Testis (tissue), 2 donors: ENCODE measurements at regions not wholly inside any gene's neighbourhood (a gene's known extent, or its start where the extent isn't known, plus 50 kb on each side); places are given as distances from the start of the nearest gene placed in this dataset.

Experiments
- DNase-seq: peaks from one replicate; pipeline ENCODE4 v3.0.0-alpha.2; 2019
- H3K27ac ChIP-seq, 2 donors: fragments of 200-600 bp; sonication (generic); one replicate each; pipeline ENCODE4 v1.5.1; 2019
- H3K27me3 ChIP-seq: fragments of 200-600 bp; sonication (generic); one replicate; pipeline ENCODE4 v1.5.1; 2019
- H3K36me3 ChIP-seq: fragments of 200-600 bp; sonication (generic); one replicate; pipeline ENCODE4 v1.5.1; 2017; ENCODE audit warnings: low read depth; ENCODE audit errors: missing control alignments
- H3K4me1 ChIP-seq: fragments of 200-600 bp; sonication (generic); one replicate; pipeline ENCODE4 v1.5.1; 2019
- H3K4me3 ChIP-seq, 2 donors: fragments of 200-600 bp; sonication (generic); one replicate each; pipeline ENCODE4 v1.5.1; 2017 to 2019
- H3K9me3 ChIP-seq: fragments of 200-600 bp; sonication (generic); one replicate; pipeline ENCODE4 v1.5.1; 2017
- CTCF ChIP-seq, 3 experiments: fragments of 450-650 bp in 2 of 3; fragments of 200-600 bp in 1 of 3; sonication (generic) in 1 of 3; IDR thresholded peaks; one replicate each; pipeline ENCODE4 v1.5.1; 2016 to 2019; ENCODE audit warnings: antibody characterized with exemption in 3 of 3, mild to moderate bottlenecking in 2 of 3, moderate library complexity in 1 of 3
- POLR2A ChIP-seq: fragments of 450-650 bp; IDR thresholded peaks from one replicate; pipeline ENCODE4 v1.6.1; 2017; ENCODE audit warnings: antibody characterized with exemption, mild to moderate bottlenecking, moderate library complexity
- WGBS, 2 donors: methylation state at CpG; one replicate each; pipeline ENCODE4 v1.1.5; 2018; 5-methylcytosine and 5-hydroxymethylcytosine counted together
- intact Hi-C: fragments of 100-400 bp; cut with DNase I; formaldehyde crosslinking; loops from one replicate; pipeline ENCODE4 v1.15.1; 2023; ENCODE audit warnings: low total_unique reads

GRCh38 chr12:127075981-127076380 is 1191.0 kb upstream of the TMEM132C start:
- Histone ChIP-seq H3K9me3 (no peaks in the 10 kb centered on the region), H3K27me3 (no peaks in the 10 kb centered on the region), H3K27ac (no peak overlapping the region), H3K4me3 (no peak overlapping the region), H3K4me1 (no peaks in the 10 kb centered on the region), H3K36me3 (no peaks in the 10 kb centered on the region)
- DNase-seq: no peak
- intact Hi-C loops: no loop called here
- WGBS, 2 donors: 84 to 94% methylated on average over 4 of the region's 4 CpGs
- no peak for TF ChIP-seq POLR2A
- no peak for TF ChIP-seq CTCF (IDR thresholded peaks at IDR 0.05)

DNA sequence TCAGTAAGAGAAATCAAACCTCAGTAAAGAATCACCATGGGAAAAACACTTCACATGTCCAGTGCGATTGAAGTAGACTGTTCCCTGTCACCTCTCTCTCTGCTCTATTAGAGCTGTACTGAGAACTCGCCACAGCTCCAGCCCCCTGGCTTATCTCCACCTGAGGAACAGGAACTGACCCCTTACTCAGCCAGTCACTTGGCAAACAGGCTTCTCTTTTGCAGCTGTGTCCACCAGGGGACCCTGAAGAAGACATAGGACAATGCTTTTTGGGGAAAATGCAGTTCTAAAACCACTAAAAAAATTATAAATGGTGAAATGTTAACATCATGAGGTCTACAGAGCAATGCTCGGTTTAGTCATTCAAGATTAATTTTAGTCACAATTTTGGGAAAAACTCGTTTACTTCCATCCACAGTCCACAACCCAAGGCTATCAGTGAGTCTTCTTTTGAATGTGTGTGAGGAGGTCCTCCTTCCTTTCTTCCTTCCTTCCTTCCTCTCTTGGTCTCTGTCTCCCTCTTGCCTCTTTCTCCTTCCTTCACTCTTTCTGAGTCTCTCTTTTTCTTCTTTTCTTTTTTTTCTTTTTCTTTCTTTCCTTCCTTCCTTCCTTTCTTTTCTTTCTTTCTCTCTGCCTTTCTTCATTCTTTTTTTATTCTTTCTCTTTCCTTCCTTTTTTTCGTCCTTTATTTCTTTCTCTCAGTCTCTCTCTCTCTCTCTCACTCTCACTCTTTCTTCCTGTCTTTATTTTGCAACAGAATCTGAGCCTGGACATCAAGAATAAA is 1189.5 kb upstream of the TMEM132C start:
- no peaks in the 10 kb centered on the region for H3K9me3 ChIP-seq
- no peaks in the 10 kb centered on the region for H3K4me1 ChIP-seq
- 71 to 87% methylated on average over 5 of the region's 5 CpGs for WGBS, 2 donors
- H3K27ac ChIP-seq: no peak overlapping the region
- TF ChIP-seq CTCF (IDR thresholded peaks at IDR 0.05) (no peak), POLR2A (no peak)
- no peak for DNase-seq
- H3K36me3 ChIP-seq: no peaks in the 10 kb centered on the region
- H3K27me3 ChIP-seq: no peaks in the 10 kb centered on the region
- no peak overlapping the region for H3K4me3 ChIP-seq
- intact Hi-C loops: no loop called here

GRCh38 chr12:127078577-127079350 is 1188.2 kb upstream of the TMEM132C start:
- WGBS, 2 donors: 60 to 64% methylated on average over 5 of the region's 5 CpGs
- Histone ChIP-seq H3K27me3 (no peaks in the 10 kb centered on the region), H3K4me3 (no peak overlapping the region), H3K9me3 (no peaks in the 10 kb centered on the region), H3K27ac (no peak overlapping the region), H3K36me3 (no peaks in the 10 kb centered on the region), H3K4me1 (peaks cover 5% of the 10 kb centered on the region)
- intact Hi-C loops: no loop called here
- TF ChIP-seq POLR2A: no peak
- no peak for TF ChIP-seq CTCF (IDR thresholded peaks at IDR 0.05)
- DNase-seq: no peak

GRCh38 chr12:127079636-127080035 is 1187.3 kb upstream of the TMEM132C start:
- Histone ChIP-seq H3K9me3 (no peaks in the 10 kb centered on the region), H3K27ac (no peak overlapping the region), H3K27me3 (no peaks in the 10 kb centered on the region), H3K4me3 (no peak overlapping the region), H3K36me3 (no peaks in the 10 kb centered on the region), H3K4me1 (peaks cover 5% of the 10 kb centered on the region)
- no peak for DNase-seq
- intact Hi-C loops: no loop called here
- TF ChIP-seq POLR2A (no peak), CTCF (IDR thresholded peaks at IDR 0.05) (no peak)
- 61 to 79% methylated on average over 3 of the region's 3 CpGs for WGBS, 2 donors
